ENCODE measurements at regions not wholly inside any gene's neighbourhood (a gene's known extent, or its start where the extent isn't known, plus 50 kb on each side); places are given as distances from the start of the nearest gene placed in this dataset.

GRCh38 chr6:1022719-1023118, 289.2 kb upstream of the FOXQ1 start:
- Histone ChIP-seq H3K27me3 (replicated peaks in 2 of 5; ENCODE audit: control insufficient read depth in 4 of 5, insufficient read depth in 5 of 5, low read length in 4 of 5) (peaks cover 0 to 19% (median 2%) of the 10 kb centered on the region in 5 experiments), H3K27ac (ENCODE audit: insufficient read depth in 1 of 2, low read depth in 1 of 2, low read length in 2 of 2, poor library complexity in 1 of 2, severe bottlenecking in 2 of 2) (no peak overlapping the region), H3K4me1 (ENCODE audit: control extremely low read depth in 1 of 4, control insufficient read depth in 4 of 4, insufficient read depth in 4 of 4, low read length in 3 of 4) (no peaks in the 10 kb centered on the region), H3K36me3 (ENCODE audit: control insufficient read depth in 4 of 4, insufficient read depth in 4 of 4, low read length in 3 of 4) (no peaks in the 10 kb centered on the region), H3K4me3 (ENCODE audit: control insufficient read depth in 1 of 7, extremely low read depth in 1 of 7, insufficient read depth in 4 of 7, low read depth in 2 of 7, low read length in 6 of 7) (no peak overlapping the region), H3K9me3 (ENCODE audit: control extremely low read depth in 1 of 5, control insufficient read depth in 4 of 5, insufficient read depth in 2 of 5, low read depth in 1 of 5, low read length in 4 of 5) (peaks cover 0 to 8% (median 2%) of the 10 kb centered on the region in 5 experiments)
- WGBS (ENCODE audit: insufficient coverage), result 100% methylated on average over 2 of the region's 2 CpGs
- ChIA-PET POLR2A (interaction anchor here (0.8 kb wide), 1 partner anchor 23 kb away, joined by 3 read pairs; no protein-coding TSS in a partner anchor), CTCF (interaction anchor here (0.5 kb wide), 1 partner anchor 193 kb away, joined by 3 read pairs; no protein-coding TSS in a partner anchor)
- no peak for DNase-seq

- ChIA-PET CTCF (no interaction called here), POLR2A (no interaction called here)
- DNase-seq, result no peak
- Histone ChIP-seq H3K4me3 (ENCODE audit: control insufficient read depth in 1 of 7, extremely low read depth in 1 of 7, insufficient read depth in 4 of 7, low read depth in 2 of 7, low read length in 6 of 7) (no peak overlapping the region), H3K36me3 (ENCODE audit: control insufficient read depth in 4 of 4, insufficient read depth in 4 of 4, low read length in 3 of 4) (no peaks in the 10 kb centered on the region), H3K9me3 (ENCODE audit: control extremely low read depth in 1 of 5, control insufficient read depth in 4 of 5, insufficient read depth in 2 of 5, low read depth in 1 of 5, low read length in 4 of 5) (peaks cover 0 to 8% (median 2%) of the 10 kb centered on the region in 5 experiments), H3K27me3 (replicated peaks in 2 of 5; ENCODE audit: control insufficient read depth in 4 of 5, insufficient read depth in 5 of 5, low read length in 4 of 5) (peaks cover 0 to 16% (median 0%) of the 10 kb centered on the region in 5 experiments), H3K27ac (ENCODE audit: insufficient read depth in 1 of 2, low read depth in 1 of 2, low read length in 2 of 2, poor library complexity in 1 of 2, severe bottlenecking in 2 of 2) (no peak overlapping the region), H3K4me1 (ENCODE audit: control extremely low read depth in 1 of 4, control insufficient read depth in 4 of 4, insufficient read depth in 4 of 4, low read length in 3 of 4) (no peaks in the 10 kb centered on the region)
- WGBS (ENCODE audit: insufficient coverage), result 92% methylated on average over 2 of the region's 2 CpGs
These were observed 291.1 kb upstream of the FOXQ1 start for GRCh38 chr6:1020837-1021236.

GRCh38 chr6:1020133-1020532, 291.8 kb upstream of the FOXQ1 start:
- Histone ChIP-seq H3K27me3 (replicated peaks in 2 of 5; ENCODE audit: control insufficient read depth in 4 of 5, insufficient read depth in 5 of 5, low read length in 4 of 5) (peaks cover 0 to 11% (median 0%) of the 10 kb centered on the region in 5 experiments), H3K4me1 (ENCODE audit: control extremely low read depth in 1 of 4, control insufficient read depth in 4 of 4, insufficient read depth in 4 of 4, low read length in 3 of 4) (no peaks in the 10 kb centered on the region), H3K4me3 (ENCODE audit: control insufficient read depth in 1 of 7, extremely low read depth in 1 of 7, insufficient read depth in 4 of 7, low read depth in 2 of 7, low read length in 6 of 7) (no peak overlapping the region), H3K27ac (ENCODE audit: insufficient read depth in 1 of 2, low read depth in 1 of 2, low read length in 2 of 2, poor library complexity in 1 of 2, severe bottlenecking in 2 of 2) (no peak overlapping the region), H3K9me3 (ENCODE audit: control extremely low read depth in 1 of 5, control insufficient read depth in 4 of 5, insufficient read depth in 2 of 5, low read depth in 1 of 5, low read length in 4 of 5) (peaks cover 0 to 8% (median 2%) of the 10 kb centered on the region in 5 experiments), H3K36me3 (ENCODE audit: control insufficient read depth in 4 of 4, insufficient read depth in 4 of 4, low read length in 3 of 4) (no peaks in the 10 kb centered on the region)
- CTCF ChIA-PET, result no interaction called here
- 85% methylated on average over 6 of the region's 6 CpGs for WGBS (ENCODE audit: insufficient coverage)
- no peak for DNase-seq
- POLR2A ChIA-PET, result no interaction called here

- no CpG with 5 or more reads among the region's 3 CpGs for WGBS (ENCODE audit: insufficient coverage)
- Histone ChIP-seq H3K4me1 (ENCODE audit: control extremely low read depth in 1 of 4, control insufficient read depth in 4 of 4, insufficient read depth in 4 of 4, low read length in 3 of 4) (no peaks in the 10 kb centered on the region), H3K27me3 (replicated peaks in 2 of 5; ENCODE audit: control insufficient read depth in 4 of 5, insufficient read depth in 5 of 5, low read length in 4 of 5) (peaks cover 0 to 11% (median 0%) of the 10 kb centered on the region in 5 experiments), H3K9me3 (ENCODE audit: control extremely low read depth in 1 of 5, control insufficient read depth in 4 of 5, insufficient read depth in 2 of 5, low read depth in 1 of 5, low read length in 4 of 5) (peaks cover 0 to 11% (median 3%) of the 10 kb centered on the region in 5 experiments), H3K27ac (ENCODE audit: insufficient read depth in 1 of 2, low read depth in 1 of 2, low read length in 2 of 2, poor library complexity in 1 of 2, severe bottlenecking in 2 of 2) (no peak overlapping the region), H3K4me3 (ENCODE audit: control insufficient read depth in 1 of 7, extremely low read depth in 1 of 7, insufficient read depth in 4 of 7, low read depth in 2 of 7, low read length in 6 of 7) (no peak overlapping the region), H3K36me3 (ENCODE audit: control insufficient read depth in 4 of 4, insufficient read depth in 4 of 4, low read length in 3 of 4) (no peaks in the 10 kb centered on the region)
- no peak for DNase-seq
- POLR2A ChIA-PET, result no interaction called here
- CTCF ChIA-PET, result no interaction called here
These were observed 293.9 kb upstream of the FOXQ1 start for GRCh38 chr6:1018041-1018440.

GRCh38 chr6:1016329-1017302, 295.3 kb upstream of the FOXQ1 start:
- no peak for DNase-seq
- CTCF ChIA-PET, result no interaction called here
- Histone ChIP-seq H3K36me3 (ENCODE audit: control insufficient read depth in 4 of 4, insufficient read depth in 4 of 4, low read length in 3 of 4) (no peaks in the 10 kb centered on the region), H3K9me3 (ENCODE audit: control extremely low read depth in 1 of 5, control insufficient read depth in 4 of 5, insufficient read depth in 2 of 5, low read depth in 1 of 5, low read length in 4 of 5) (peaks cover 0 to 9% (median 3%) of the 10 kb centered on the region in 5 experiments), H3K4me3 (ENCODE audit: control insufficient read depth in 1 of 7, extremely low read depth in 1 of 7, insufficient read depth in 4 of 7, low read depth in 2 of 7, low read length in 6 of 7) (no peak overlapping the region), H3K4me1 (ENCODE audit: control extremely low read depth in 1 of 4, control insufficient read depth in 4 of 4, insufficient read depth in 4 of 4, low read length in 3 of 4) (no peaks in the 10 kb centered on the region), H3K27me3 (replicated peaks in 2 of 5; ENCODE audit: control insufficient read depth in 4 of 5, insufficient read depth in 5 of 5, low read length in 4 of 5) (peaks cover 0 to 17% (median 0%) of the 10 kb centered on the region in 5 experiments), H3K27ac (ENCODE audit: insufficient read depth in 1 of 2, low read depth in 1 of 2, low read length in 2 of 2, poor library complexity in 1 of 2, severe bottlenecking in 2 of 2) (no peak overlapping the region)
- POLR2A ChIA-PET, result no interaction called here
- 80% methylated on average over 13 of the region's 18 CpGs for WGBS (ENCODE audit: insufficient coverage)

GRCh38 chr6:1015825-1016224, 296.1 kb upstream of the FOXQ1 start:
- Histone ChIP-seq H3K4me3 (ENCODE audit: control insufficient read depth in 1 of 7, extremely low read depth in 1 of 7, insufficient read depth in 4 of 7, low read depth in 2 of 7, low read length in 6 of 7) (no peak overlapping the region), H3K27ac (ENCODE audit: insufficient read depth in 1 of 2, low read depth in 1 of 2, low read length in 2 of 2, poor library complexity in 1 of 2, severe bottlenecking in 2 of 2) (no peak overlapping the region), H3K27me3 (replicated peaks in 2 of 5; ENCODE audit: control insufficient read depth in 4 of 5, insufficient read depth in 5 of 5, low read length in 4 of 5) (peaks cover 0 to 17% (median 0%) of the 10 kb centered on the region in 5 experiments), H3K36me3 (ENCODE audit: control insufficient read depth in 4 of 4, insufficient read depth in 4 of 4, low read length in 3 of 4) (no peaks in the 10 kb centered on the region), H3K9me3 (ENCODE audit: control extremely low read depth in 1 of 5, control insufficient read depth in 4 of 5, insufficient read depth in 2 of 5, low read depth in 1 of 5, low read length in 4 of 5) (peaks cover 0 to 9% (median 0%) of the 10 kb centered on the region in 5 experiments), H3K4me1 (ENCODE audit: control extremely low read depth in 1 of 4, control insufficient read depth in 4 of 4, insufficient read depth in 4 of 4, low read length in 3 of 4) (no peaks in the 10 kb centered on the region)
- DNase-seq, result no peak
- ChIA-PET CTCF (no interaction called here), POLR2A (no interaction called here)

GRCh38 chr6:1014431-1014807, 297.5 kb upstream of the FOXQ1 start:
- POLR2A ChIA-PET, result no interaction called here
- DNase-seq, result no peak
- H3K4me1 ChIP-seq (ENCODE audit: control extremely low read depth in 1 of 4, control insufficient read depth in 4 of 4, insufficient read depth in 4 of 4, low read length in 3 of 4), result no peaks in the 10 kb centered on the region
- no peak overlapping the region for H3K4me3 ChIP-seq (ENCODE audit: control insufficient read depth in 1 of 7, extremely low read depth in 1 of 7, insufficient read depth in 4 of 7, low read depth in 2 of 7, low read length in 6 of 7)
- H3K27me3 ChIP-seq (replicated peaks in 2 of 5; ENCODE audit: control insufficient read depth in 4 of 5, insufficient read depth in 5 of 5, low read length in 4 of 5), result peaks cover 0 to 12% (median 0%) of the 10 kb centered on the region in 5 experiments
- no peak overlapping the region for H3K27ac ChIP-seq (ENCODE audit: insufficient read depth in 1 of 2, low read depth in 1 of 2, low read length in 2 of 2, poor library complexity in 1 of 2, severe bottlenecking in 2 of 2)
- H3K36me3 ChIP-seq (ENCODE audit: control insufficient read depth in 4 of 4, insufficient read depth in 4 of 4, low read length in 3 of 4), result no peaks in the 10 kb centered on the region
- no CpG with 5 or more reads among the region's 2 CpGs for WGBS (ENCODE audit: insufficient coverage)
- CTCF ChIA-PET, result no interaction called here
- H3K9me3 ChIP-seq (ENCODE audit: control extremely low read depth in 1 of 5, control insufficient read depth in 4 of 5, insufficient read depth in 2 of 5, low read depth in 1 of 5, low read length in 4 of 5), result peaks cover 0 to 7% (median 0%) of the 10 kb centered on the region in 5 experiments

Data from common myeloid progenitor, CD34-positive (primary cell).